ENCODE measurements at regions not wholly inside any gene's neighbourhood (a gene's known extent, or its start where the extent isn't known, plus 50 kb on each side); places are given as distances from the start of the nearest gene placed in this dataset.

- Histone ChIP-seq H3K27me3 (replicated peaks) (no peaks in the 10 kb centered on the region), H3K27ac (no peak overlapping the region), H3K36me3 (replicated peaks) (no peaks in the 10 kb centered on the region), H3K4me3 (ENCODE audit: low read depth, low read length) (no peak overlapping the region)
- in situ Hi-C loops (cut with HindIII; ENCODE audit: low pct_ligation_motif_present, low sequenced_read_pairs): no loop called here
- TF ChIP-seq, protein P1, sequence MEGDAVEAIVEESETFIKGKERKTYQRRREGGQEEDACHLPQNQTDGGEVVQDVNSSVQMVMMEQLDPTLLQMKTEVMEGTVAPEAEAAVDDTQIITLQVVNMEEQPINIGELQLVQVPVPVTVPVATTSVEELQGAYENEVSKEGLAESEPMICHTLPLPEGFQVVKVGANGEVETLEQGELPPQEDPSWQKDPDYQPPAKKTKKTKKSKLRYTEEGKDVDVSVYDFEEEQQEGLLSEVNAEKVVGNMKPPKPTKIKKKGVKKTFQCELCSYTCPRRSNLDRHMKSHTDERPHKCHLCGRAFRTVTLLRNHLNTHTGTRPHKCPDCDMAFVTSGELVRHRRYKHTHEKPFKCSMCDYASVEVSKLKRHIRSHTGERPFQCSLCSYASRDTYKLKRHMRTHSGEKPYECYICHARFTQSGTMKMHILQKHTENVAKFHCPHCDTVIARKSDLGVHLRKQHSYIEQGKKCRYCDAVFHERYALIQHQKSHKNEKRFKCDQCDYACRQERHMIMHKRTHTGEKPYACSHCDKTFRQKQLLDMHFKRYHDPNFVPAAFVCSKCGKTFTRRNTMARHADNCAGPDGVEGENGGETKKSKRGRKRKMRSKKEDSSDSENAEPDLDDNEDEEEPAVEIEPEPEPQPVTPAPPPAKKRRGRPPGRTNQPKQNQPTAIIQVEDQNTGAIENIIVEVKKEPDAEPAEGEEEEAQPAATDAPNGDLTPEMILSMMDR (IDR thresholded peaks at IDR 0.05; ENCODE audit: low read depth, low read length, missing control alignments): no peak
- DNase-seq: no peak
Observed at GRCh38 chr7:26467541-26467940, 175.9 kb downstream of the SNX10 start.

DNA sequence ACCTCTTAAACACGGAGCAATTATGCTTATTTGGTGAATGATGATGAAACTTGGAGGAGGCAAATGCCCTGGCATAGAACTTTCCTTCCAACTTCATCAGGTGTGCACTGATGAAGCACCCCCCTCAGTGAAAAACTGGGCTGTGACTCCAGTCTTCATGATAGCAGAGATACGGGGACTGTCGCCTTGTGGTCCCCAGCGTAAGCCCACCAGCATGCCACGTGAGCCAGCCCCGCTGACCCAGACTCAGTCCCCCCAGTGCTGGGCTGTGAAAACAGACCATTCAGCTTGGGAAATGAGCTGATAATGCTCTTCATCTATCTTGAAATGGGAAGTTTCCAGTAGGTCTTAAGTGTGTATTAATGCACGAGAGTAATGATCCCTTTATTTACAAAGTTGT lies 177.0 kb downstream of the SNX10 start:
- H3K4me3 ChIP-seq (ENCODE audit: low read depth, low read length): no peak overlapping the region
- in situ Hi-C loops (cut with HindIII; ENCODE audit: low pct_ligation_motif_present, low sequenced_read_pairs): no loop called here
- H3K27me3 ChIP-seq (replicated peaks): no peaks in the 10 kb centered on the region

DNA sequence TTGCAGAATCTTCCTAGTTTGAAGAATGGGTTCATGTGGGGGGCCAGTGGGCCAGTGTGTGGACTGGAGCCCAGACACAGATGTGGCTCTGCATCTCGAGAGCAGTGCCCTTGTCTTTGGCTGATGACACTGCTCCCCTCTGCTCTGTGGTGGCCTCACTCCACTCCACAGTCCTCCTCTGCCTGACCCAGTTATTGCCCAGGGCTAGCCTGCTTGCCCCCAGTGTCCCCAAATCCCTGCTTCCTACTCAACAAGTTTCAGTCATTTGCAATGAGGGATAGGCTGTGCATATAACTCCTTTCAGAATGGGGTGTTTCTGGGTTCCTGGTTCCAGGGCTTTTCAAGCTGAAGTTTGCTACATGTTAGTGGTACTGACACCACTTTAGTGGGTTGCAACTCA lies 177.5 kb downstream of the SNX10 start:
- no peak for DNase-seq
- TF ChIP-seq, protein P1 (IDR thresholded peaks at IDR 0.05; ENCODE audit: low read depth, low read length, missing control alignments): no peak
- in situ Hi-C loops (cut with HindIII; ENCODE audit: low pct_ligation_motif_present, low sequenced_read_pairs): no loop called here
- no peaks in the 10 kb centered on the region for H3K27me3 ChIP-seq (replicated peaks)
- H3K4me3 ChIP-seq (ENCODE audit: low read depth, low read length): no peak overlapping the region
- H3K36me3 ChIP-seq (replicated peaks): no peaks in the 10 kb centered on the region
- no peak overlapping the region for H3K27ac ChIP-seq

More for the DNA sequence above, 177.0 kb downstream of the SNX10 start:
- Histone ChIP-seq H3K36me3 (replicated peaks) (no peaks in the 10 kb centered on the region), H3K27ac (no peak overlapping the region)
- no peak for DNase-seq
- TF ChIP-seq, protein P1 (IDR thresholded peaks at IDR 0.05; ENCODE audit: low read depth, low read length, missing control alignments): no peak

DNA sequence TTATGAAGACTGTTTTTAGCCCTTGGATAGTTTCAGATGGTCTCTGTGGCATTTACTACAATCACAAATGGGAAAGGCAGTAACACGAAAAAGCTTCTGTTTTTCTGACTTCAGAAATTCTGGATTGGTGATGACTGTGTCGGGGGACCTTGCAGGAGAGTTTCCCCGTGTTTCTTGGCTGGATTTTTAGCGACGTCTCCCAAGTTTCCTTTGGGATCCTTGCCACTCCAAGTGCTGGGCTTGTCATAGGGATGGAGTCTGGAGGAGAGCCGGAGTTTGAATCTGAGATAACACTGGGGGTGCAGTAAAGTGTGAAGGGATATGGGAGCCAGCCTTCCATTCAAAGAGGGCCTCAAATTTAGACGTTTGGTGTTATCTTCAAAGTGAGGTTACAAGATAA lies 179.0 kb downstream of the SNX10 start:
- no peak for DNase-seq
- TF ChIP-seq, protein P1 (IDR thresholded peaks at IDR 0.05; ENCODE audit: low read depth, low read length, missing control alignments): no peak
- Histone ChIP-seq H3K36me3 (replicated peaks) (no peaks in the 10 kb centered on the region), H3K27ac (no peak overlapping the region), H3K27me3 (replicated peaks) (no peaks in the 10 kb centered on the region), H3K4me3 (ENCODE audit: low read depth, low read length) (no peak overlapping the region)
- in situ Hi-C loops (cut with HindIII; ENCODE audit: low pct_ligation_motif_present, low sequenced_read_pairs): no loop called here

GRCh38 chr7:26471306-26472075 lies 179.8 kb downstream of the SNX10 start:
- TF ChIP-seq, protein P1 (IDR thresholded peaks at IDR 0.05; ENCODE audit: low read depth, low read length, missing control alignments): no peak
- H3K4me3 ChIP-seq (ENCODE audit: low read depth, low read length): no peak overlapping the region
- in situ Hi-C loops (cut with HindIII; ENCODE audit: low pct_ligation_motif_present, low sequenced_read_pairs): no loop called here
- no peaks in the 10 kb centered on the region for H3K36me3 ChIP-seq (replicated peaks)
- no peak for DNase-seq
- no peak overlapping the region for H3K27ac ChIP-seq
- no peaks in the 10 kb centered on the region for H3K27me3 ChIP-seq (replicated peaks)

GRCh38 chr7:26472971-26473370 lies 181.3 kb downstream of the SNX10 start:
- DNase-seq: no peak
- Histone ChIP-seq H3K4me3 (ENCODE audit: low read depth, low read length) (no peak overlapping the region), H3K36me3 (replicated peaks) (no peaks in the 10 kb centered on the region), H3K27me3 (replicated peaks) (no peaks in the 10 kb centered on the region), H3K27ac (no peak overlapping the region)
- TF ChIP-seq, protein P1 (IDR thresholded peaks at IDR 0.05; ENCODE audit: low read depth, low read length, missing control alignments): no peak
- in situ Hi-C loops (cut with HindIII; ENCODE audit: low pct_ligation_motif_present, low sequenced_read_pairs): no loop called here
